AG09319 (cell line): ENCODE measurements at regions not wholly inside any gene's neighbourhood (a gene's known extent, or its start where the extent isn't known, plus 50 kb on each side); places are given as distances from the start of the nearest gene placed in this dataset.

Source experiments
- DNase-seq: peaks from one replicate; pipeline ENCODE4 v3.0.0-alpha.2; 2010; ENCODE audit warnings: low read depth; ENCODE audit errors: extremely low read depth
- CTCF ChIP-seq: IDR thresholded peaks from 2 replicates; pipeline ENCODE4 v1.5.1; 2011; ENCODE audit warnings: low read depth, mild to moderate bottlenecking, inconsistent platforms, low read length, moderate library complexity

GRCh38 chr6:163827143-163827542, 412.6 kb downstream of the QKI start:
- TF ChIP-seq CTCF = no peak
- DNase-seq = no peak

- TF ChIP-seq CTCF = no peak
- no peak for DNase-seq
Measured at GRCh38 chr6:163826629-163827028, 412.1 kb downstream of the QKI start.

GRCh38 chr6:163825033-163825432, 410.5 kb downstream of the QKI start:
- TF ChIP-seq CTCF = no peak
- DNase-seq = no peak

GRCh38 chr6:163823577-163823976, 409.1 kb downstream of the QKI start:
- no peak for TF ChIP-seq CTCF
- DNase-seq = no peak

- no peak for DNase-seq
- no peak for TF ChIP-seq CTCF
Measured at GRCh38 chr6:163820745-163821458, 406.4 kb downstream of the QKI start.

- no peak for DNase-seq
- TF ChIP-seq CTCF = no peak
Measured at GRCh38 chr6:163820171-163820570, 405.7 kb downstream of the QKI start.

- TF ChIP-seq CTCF = no peak
- DNase-seq = no peak
Measured at GRCh38 chr6:163818719-163819118, 404.2 kb downstream of the QKI start.
